ENCODE measurements at regions not wholly inside any gene's neighbourhood (a gene's known extent, or its start where the extent isn't known, plus 50 kb on each side); places are given as distances from the start of the nearest gene placed in this dataset.
"Not testable (repeated sequence)": the region's sequence is repeated elsewhere in the genome, so short reads cannot be mapped to it uniquely, and the experiment has no call there.

- DNase-seq (ENCODE audit: low read depth in 2 of 2): no peak
Measured at GRCh38 chr6:10343320-10343719, 71.6 kb downstream of the TFAP2A start.

- no peak for DNase-seq (ENCODE audit: low read depth in 2 of 2)
Measured at GRCh38 chr6:10341605-10342004, 73.3 kb downstream of the TFAP2A start.

GRCh38 chr6:10338151-10338550 is 76.7 kb downstream of the TFAP2A start:
- no peak for DNase-seq (ENCODE audit: low read depth in 2 of 2)

- DNase-seq (ENCODE audit: low read depth in 2 of 2): not testable (repeated sequence)
Measured at GRCh38 chr6:10337376-10337775, 77.5 kb downstream of the TFAP2A start.

- no peak for DNase-seq (ENCODE audit: low read depth in 2 of 2)
Measured at GRCh38 chr6:10332111-10332510, 82.8 kb downstream of the TFAP2A start.

GRCh38 chr6:10331334-10331968 is 83.4 kb downstream of the TFAP2A start:
- DNase-seq (ENCODE audit: low read depth in 2 of 2): no peak

GRCh38 chr6:10330515-10330914 is 84.4 kb downstream of the TFAP2A start:
- DNase-seq (ENCODE audit: low read depth in 2 of 2): no peak

GRCh38 chr6:10323018-10323417 is 91.9 kb downstream of the TFAP2A start:
- no peak for DNase-seq (ENCODE audit: low read depth in 2 of 2)

GRCh38 chr6:10320291-10320690 is 94.6 kb downstream of the TFAP2A start:
- no peak for DNase-seq (ENCODE audit: low read depth in 2 of 2)

- no peak for DNase-seq (ENCODE audit: low read depth in 2 of 2)
Measured at GRCh38 chr6:10316373-10316721, 98.5 kb downstream of the TFAP2A start.

- no peak for DNase-seq (ENCODE audit: low read depth in 2 of 2)
Measured at GRCh38 chr6:10315658-10316372, 99.1 kb downstream of the TFAP2A start.

GRCh38 chr6:10315034-10315433 is 99.8 kb downstream of the TFAP2A start:
- DNase-seq (ENCODE audit: low read depth in 2 of 2): no peak

- DNase-seq (ENCODE audit: low read depth in 2 of 2): no peak
Measured at GRCh38 chr6:10314163-10314955, 100.5 kb downstream of the TFAP2A start.

GRCh38 chr6:10313799-10314162 is 101.1 kb downstream of the TFAP2A start:
- no peak for DNase-seq (ENCODE audit: low read depth in 2 of 2)

GRCh38 chr6:10312445-10312844 is 102.4 kb downstream of the TFAP2A start:
- DNase-seq (ENCODE audit: low read depth in 2 of 2): no peak

- not testable (repeated sequence) for DNase-seq (ENCODE audit: low read depth in 2 of 2)
Measured at GRCh38 chr6:10311546-10312405, 103.1 kb downstream of the TFAP2A start.

GRCh38 chr6:10310826-10311225 is 104.0 kb downstream of the TFAP2A start:
- no peak for DNase-seq (ENCODE audit: low read depth in 2 of 2)

GRCh38 chr6:10310330-10310653 is 104.6 kb downstream of the TFAP2A start:
- DNase-seq (ENCODE audit: low read depth in 2 of 2): no peak

- no peak for DNase-seq (ENCODE audit: low read depth in 2 of 2)
Measured at GRCh38 chr6:10309457-10310329, 105.2 kb downstream of the TFAP2A start.

- DNase-seq (ENCODE audit: low read depth in 2 of 2): no peak
Measured at GRCh38 chr6:10307476-10307875, 107.4 kb downstream of the TFAP2A start.

- no peak for DNase-seq (ENCODE audit: low read depth in 2 of 2)
Measured at GRCh38 chr6:10307028-10307427, 107.8 kb downstream of the TFAP2A start.
